ENCODE measurements at regions not wholly inside any gene's neighbourhood (a gene's known extent, or its start where the extent isn't known, plus 50 kb on each side); places are given as distances from the start of the nearest gene placed in this dataset.

DNA sequence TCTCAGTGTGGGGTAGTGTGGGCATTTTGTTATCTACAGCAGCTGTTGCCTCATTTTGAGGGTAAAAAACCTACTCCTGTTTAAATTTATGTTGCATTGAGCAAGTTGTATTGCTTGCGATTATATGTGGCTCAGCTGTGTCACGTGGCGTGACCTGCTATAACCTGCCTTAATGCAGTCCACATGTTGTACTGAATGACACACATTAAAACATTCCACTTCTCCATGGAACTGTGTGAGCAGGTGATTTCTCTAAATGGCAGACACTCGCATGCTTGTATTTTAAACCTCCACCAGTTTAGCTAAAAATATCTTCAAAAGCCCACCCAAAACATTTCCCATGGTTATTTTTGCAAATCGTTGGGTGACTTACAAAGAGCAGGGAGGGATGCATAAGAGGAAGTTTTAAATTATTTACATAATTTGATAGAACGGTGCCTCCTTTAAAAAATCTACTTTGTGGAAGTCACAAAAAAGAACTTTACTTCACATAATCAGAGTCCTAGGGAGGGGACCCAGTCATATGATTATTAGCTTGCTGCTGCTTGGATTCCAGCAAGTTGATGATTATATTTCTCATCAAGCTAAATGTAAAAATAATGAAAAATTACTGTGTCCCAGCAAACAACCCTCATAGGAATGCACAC is 163.3 kb upstream of the ZEB2 start:
- TF ChIP-seq, protein P1, sequence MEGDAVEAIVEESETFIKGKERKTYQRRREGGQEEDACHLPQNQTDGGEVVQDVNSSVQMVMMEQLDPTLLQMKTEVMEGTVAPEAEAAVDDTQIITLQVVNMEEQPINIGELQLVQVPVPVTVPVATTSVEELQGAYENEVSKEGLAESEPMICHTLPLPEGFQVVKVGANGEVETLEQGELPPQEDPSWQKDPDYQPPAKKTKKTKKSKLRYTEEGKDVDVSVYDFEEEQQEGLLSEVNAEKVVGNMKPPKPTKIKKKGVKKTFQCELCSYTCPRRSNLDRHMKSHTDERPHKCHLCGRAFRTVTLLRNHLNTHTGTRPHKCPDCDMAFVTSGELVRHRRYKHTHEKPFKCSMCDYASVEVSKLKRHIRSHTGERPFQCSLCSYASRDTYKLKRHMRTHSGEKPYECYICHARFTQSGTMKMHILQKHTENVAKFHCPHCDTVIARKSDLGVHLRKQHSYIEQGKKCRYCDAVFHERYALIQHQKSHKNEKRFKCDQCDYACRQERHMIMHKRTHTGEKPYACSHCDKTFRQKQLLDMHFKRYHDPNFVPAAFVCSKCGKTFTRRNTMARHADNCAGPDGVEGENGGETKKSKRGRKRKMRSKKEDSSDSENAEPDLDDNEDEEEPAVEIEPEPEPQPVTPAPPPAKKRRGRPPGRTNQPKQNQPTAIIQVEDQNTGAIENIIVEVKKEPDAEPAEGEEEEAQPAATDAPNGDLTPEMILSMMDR (IDR thresholded peaks at IDR 0.05), result no peak
- Histone ChIP-seq H3K4me1 (ENCODE audit: low read depth) (no peaks in the 10 kb centered on the region), H3K9me3 (no peaks in the 10 kb centered on the region), H3K4me3 (no peak overlapping the region), H3K36me3 (ENCODE audit: low read depth) (no peaks in the 10 kb centered on the region)
- no peak for DNase-seq
- intact Hi-C loops (cut with DNase I, micrococcal nuclease), result no loop called here
- no peak for ATAC-seq

DNA sequence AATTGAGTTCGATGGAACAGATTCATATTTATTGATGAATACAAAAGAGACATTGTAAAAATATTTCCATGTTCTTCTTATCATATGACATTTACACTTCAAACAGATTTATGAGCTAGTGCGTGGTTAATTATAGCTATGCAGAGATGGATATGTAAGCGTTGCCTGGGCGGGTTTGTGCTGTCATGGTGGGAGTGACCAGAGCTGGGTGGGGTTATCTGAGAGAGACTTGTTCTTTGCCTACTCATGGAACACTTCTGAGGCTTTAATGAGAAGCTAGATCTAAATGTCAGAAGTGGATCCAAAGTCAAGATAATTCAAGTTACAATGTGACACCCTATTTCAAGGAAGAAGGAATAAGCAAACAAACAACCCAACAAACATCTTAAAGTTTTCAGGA is 162.3 kb upstream of the ZEB2 start:
- no peaks in the 10 kb centered on the region for H3K9me3 ChIP-seq
- no peaks in the 10 kb centered on the region for H3K36me3 ChIP-seq (ENCODE audit: low read depth)
- TF ChIP-seq, protein P1 (IDR thresholded peaks at IDR 0.05), result no peak
- H3K4me1 ChIP-seq (ENCODE audit: low read depth), result no peaks in the 10 kb centered on the region
- no peak for ATAC-seq
- no peak for DNase-seq
- H3K4me3 ChIP-seq, result no peak overlapping the region
- intact Hi-C loops (cut with DNase I, micrococcal nuclease), result no loop called here

DNA sequence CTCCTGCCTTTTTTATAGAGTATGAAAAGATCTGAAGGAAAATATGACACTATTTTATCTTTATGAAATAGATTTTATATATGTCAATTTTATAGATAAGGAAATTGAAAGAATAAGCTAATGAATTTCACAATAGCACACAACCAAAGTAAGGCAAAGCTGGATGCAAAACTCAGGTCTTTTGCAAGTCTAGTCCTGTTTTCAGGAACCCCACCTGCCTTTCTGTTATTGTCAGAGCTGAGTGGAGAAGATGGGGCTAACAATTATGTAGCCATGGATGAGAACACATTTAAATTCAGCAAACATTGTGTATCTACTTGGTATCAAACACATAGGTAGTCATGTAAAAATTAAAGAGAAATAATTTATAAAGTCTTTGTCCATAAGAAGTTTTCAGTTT is 161.5 kb upstream of the ZEB2 start:
- intact Hi-C loops (cut with DNase I, micrococcal nuclease), result no loop called here
- TF ChIP-seq, protein P1 (IDR thresholded peaks at IDR 0.05), result no peak
- no peaks in the 10 kb centered on the region for H3K4me1 ChIP-seq (ENCODE audit: low read depth)
- no peak for DNase-seq
- H3K4me3 ChIP-seq, result no peak overlapping the region
- H3K9me3 ChIP-seq, result no peaks in the 10 kb centered on the region
- no peaks in the 10 kb centered on the region for H3K36me3 ChIP-seq (ENCODE audit: low read depth)
- no peak for ATAC-seq

DNA sequence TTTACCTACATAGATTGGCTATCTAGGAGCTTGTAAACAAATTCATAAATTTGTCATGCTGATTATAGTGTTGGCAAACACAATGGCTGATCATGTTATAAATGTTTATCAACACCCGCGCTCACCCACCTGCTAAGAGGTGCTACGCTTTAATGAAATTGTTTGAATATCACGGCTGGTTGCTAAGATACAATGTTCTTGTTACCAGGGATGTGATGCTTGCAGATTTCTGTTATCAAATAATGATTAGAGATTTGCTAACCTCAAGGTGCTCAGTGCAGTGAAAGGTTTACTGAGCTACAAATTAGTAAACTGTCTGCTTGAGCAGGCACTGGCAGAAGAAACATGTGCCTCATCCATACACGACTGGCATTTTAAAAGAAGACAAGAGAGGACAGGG is 160.0 kb upstream of the ZEB2 start:
- no peaks in the 10 kb centered on the region for H3K9me3 ChIP-seq
- no peaks in the 10 kb centered on the region for H3K4me1 ChIP-seq (ENCODE audit: low read depth)
- H3K4me3 ChIP-seq, result no peak overlapping the region
- H3K36me3 ChIP-seq (ENCODE audit: low read depth), result no peaks in the 10 kb centered on the region
- no peak for DNase-seq
- intact Hi-C loops (cut with DNase I, micrococcal nuclease), result no loop called here
- no peak for ATAC-seq
- TF ChIP-seq, protein P1 (IDR thresholded peaks at IDR 0.05), result no peak

DNA sequence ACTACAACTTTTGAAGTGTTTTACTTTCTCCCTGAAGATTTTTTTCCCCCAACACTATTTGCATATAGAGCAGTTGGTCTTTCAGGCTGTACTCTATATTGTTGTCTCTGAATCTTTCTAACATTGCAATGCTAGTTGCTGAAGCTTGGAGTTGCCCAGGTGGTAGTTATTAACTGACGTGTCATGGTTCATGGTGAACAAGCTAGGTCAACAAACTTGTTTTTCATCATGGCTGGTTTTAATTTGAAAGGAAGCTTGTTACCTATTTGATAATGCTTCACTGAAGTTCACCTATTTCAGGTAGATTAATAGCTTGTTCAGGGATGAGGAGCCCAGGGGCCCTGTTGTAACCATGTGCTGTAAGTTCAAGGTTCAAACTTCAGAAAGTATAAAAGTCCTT is 158.8 kb upstream of the ZEB2 start:
- DNase-seq (no peak), ATAC-seq (no peak)
- TF ChIP-seq, protein P1 (IDR thresholded peaks at IDR 0.05), result no peak
- H3K4me3 ChIP-seq, result no peak overlapping the region
- no peaks in the 10 kb centered on the region for H3K9me3 ChIP-seq
- no peaks in the 10 kb centered on the region for H3K4me1 ChIP-seq (ENCODE audit: low read depth)
- intact Hi-C loops (cut with DNase I, micrococcal nuclease), result no loop called here
- H3K36me3 ChIP-seq (ENCODE audit: low read depth), result no peaks in the 10 kb centered on the region

DNA sequence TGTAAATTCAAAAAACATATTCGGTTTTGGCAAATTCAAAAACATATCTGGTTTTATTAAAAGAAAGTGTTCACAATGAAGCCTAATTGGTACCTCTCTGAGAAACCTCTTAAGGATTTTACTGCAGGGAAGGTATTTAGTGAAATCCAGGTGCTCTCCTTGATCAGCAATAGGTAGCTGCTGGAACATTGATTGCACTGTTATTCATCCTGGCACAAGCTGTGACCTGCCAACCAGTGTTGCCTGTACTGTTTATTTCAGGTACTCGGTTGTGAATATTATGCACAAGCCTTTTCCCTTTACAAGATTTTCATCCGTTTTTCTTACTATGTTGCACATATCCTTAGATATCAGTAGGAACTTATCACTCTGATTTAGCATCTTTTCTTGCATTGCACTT is 155.8 kb upstream of the ZEB2 start:
- TF ChIP-seq, protein P1 (IDR thresholded peaks at IDR 0.05), result no peak
- no peak for ATAC-seq
- no peaks in the 10 kb centered on the region for H3K9me3 ChIP-seq
- no peak overlapping the region for H3K4me3 ChIP-seq
- H3K4me1 ChIP-seq (ENCODE audit: low read depth), result no peaks in the 10 kb centered on the region
- H3K36me3 ChIP-seq (ENCODE audit: low read depth), result no peaks in the 10 kb centered on the region
- no peak for DNase-seq
- intact Hi-C loops (cut with DNase I, micrococcal nuclease), result no loop called here

Data from mucosa of descending colon (tissue), 3 donors.